NB4 (cell line): ENCODE measurements at regions not wholly inside any gene's neighbourhood (a gene's known extent, or its start where the extent isn't known, plus 50 kb on each side); places are given as distances from the start of the nearest gene placed in this dataset.

Experiments
- CTCF ChIP-seq: IDR thresholded peaks from one replicate; pipeline ENCODE4 v1.5.1; 2012; ENCODE audit warnings: low read depth, low read length
- MYC ChIP-seq: IDR thresholded peaks from 2 replicates; pipeline ENCODE4 v1.6.1; 2011; ENCODE audit warnings: low read depth, low read length
- POLR2A ChIP-seq: IDR thresholded peaks from 2 replicates; pipeline ENCODE4 v1.6.1; 2011; ENCODE audit warnings: mild to moderate bottlenecking; ENCODE audit not compliant: insufficient read length; ENCODE audit errors: extremely low read depth
- TF ChIP-seq, protein P1 (sequence below): IDR thresholded peaks from 2 replicates; pipeline ENCODE4 v1.6.1; 2011; ENCODE audit warnings: low read depth, low read length

GRCh38 chr2:161033059-161033660 lies 127.1 kb upstream of the TANK start:
- TF ChIP-seq CTCF (no peak), POLR2A (no peak), MYC (no peak)
- TF ChIP-seq, protein P1, sequence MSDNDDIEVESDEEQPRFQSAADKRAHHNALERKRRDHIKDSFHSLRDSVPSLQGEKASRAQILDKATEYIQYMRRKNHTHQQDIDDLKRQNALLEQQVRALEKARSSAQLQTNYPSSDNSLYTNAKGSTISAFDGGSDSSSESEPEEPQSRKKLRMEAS = no peak
